Trophoblast cell (in vitro differentiated cells and primary cell): ENCODE measurements at regions not wholly inside any gene's neighbourhood (a gene's known extent, or its start where the extent isn't known, plus 50 kb on each side); places are given as distances from the start of the nearest gene placed in this dataset.

Experiments used
- DNase-seq, 2 donors: peaks; one replicate each; pipeline ENCODE4 v3.0.0-alpha.2; 2016
- H2AFZ ChIP-seq: 2 replicates; pipeline ENCODE4 v1.6.1; 2013; ENCODE audit warnings: low read length, moderate library complexity, mild to moderate bottlenecking; ENCODE audit not compliant: insufficient read depth, poor library complexity
- H2AK5ac ChIP-seq: 2 replicates; pipeline ENCODE4 v1.6.1; 2013; ENCODE audit warnings: mild to moderate bottlenecking, low read length
- H2BK120ac ChIP-seq: 2 replicates; pipeline ENCODE4 v1.6.1; 2013; ENCODE audit warnings: low read length, mild to moderate bottlenecking, moderate library complexity; ENCODE audit not compliant: insufficient read depth, poor library complexity
- H2BK12ac ChIP-seq: 2 replicates; pipeline ENCODE4 v1.6.1; 2013; ENCODE audit warnings: mild to moderate bottlenecking, low read length, moderate library complexity
- H2BK5ac ChIP-seq: 2 replicates; pipeline ENCODE4 v1.6.1; 2013; ENCODE audit warnings: low read length, low read depth, moderate library complexity, mild to moderate bottlenecking; ENCODE audit not compliant: poor library complexity
- H3K14ac ChIP-seq: 2 replicates; pipeline ENCODE4 v1.6.1; 2013; ENCODE audit warnings: mild to moderate bottlenecking, low read length
- H3K18ac ChIP-seq: 2 replicates; pipeline ENCODE4 v1.6.1; 2013; ENCODE audit warnings: mild to moderate bottlenecking, low read length
- H3K23ac ChIP-seq: 2 replicates; pipeline ENCODE4 v1.6.1; 2013; ENCODE audit warnings: low read length
- H3K27ac ChIP-seq: 2 replicates; pipeline ENCODE4 v1.5.1; 2013; ENCODE audit warnings: low read depth, mild to moderate bottlenecking, inconsistent platforms, low read length, moderate library complexity
- H3K27me3 ChIP-seq: 2 replicates; pipeline ENCODE4 v1.6.1; 2013; ENCODE audit warnings: inconsistent platforms, mild to moderate bottlenecking, low read length, moderate library complexity; ENCODE audit not compliant: insufficient read depth
- H3K36me3 ChIP-seq, 2 experiments: 1 replicate in 1 of 2; 2 replicates in 1 of 2; pipeline ENCODE4 v1.6.1; 2013; ENCODE audit warnings: low read length in 2 of 2, mild to moderate bottlenecking in 2 of 2, moderate library complexity in 1 of 2; ENCODE audit not compliant: insufficient read depth in 2 of 2, control insufficient read depth in 1 of 2
- H3K4ac ChIP-seq: 2 replicates; pipeline ENCODE4 v1.6.1; 2013; ENCODE audit warnings: low read depth, mild to moderate bottlenecking, low read length, moderate library complexity
- H3K4me1 ChIP-seq, 2 experiments: 1 replicate in 1 of 2; 2 replicates in 1 of 2; pipeline ENCODE4 v1.6.1; 2013; ENCODE audit warnings: low read length in 2 of 2, mild to moderate bottlenecking in 2 of 2, moderate library complexity in 1 of 2; ENCODE audit not compliant: insufficient read depth in 2 of 2, control insufficient read depth in 1 of 2
- H3K4me2 ChIP-seq: 2 replicates; pipeline ENCODE4 v1.6.1; 2013; ENCODE audit warnings: inconsistent platforms, mild to moderate bottlenecking, low read length, moderate library complexity
- H3K4me3 ChIP-seq: 2 replicates; pipeline ENCODE4 v1.5.1; 2013; ENCODE audit warnings: mild to moderate bottlenecking, low read depth, low read length, inconsistent platforms
- H3K79me1 ChIP-seq: one replicate; pipeline ENCODE4 v1.6.1; 2013; ENCODE audit warnings: low read length
- H3K79me2 ChIP-seq: 2 replicates; pipeline ENCODE4 v1.6.1; 2013; ENCODE audit warnings: low read length, mild to moderate bottlenecking; ENCODE audit not compliant: control insufficient read depth, insufficient read depth, poor library complexity
- H3K9ac ChIP-seq: 2 replicates; pipeline ENCODE4 v1.6.1; 2013; ENCODE audit warnings: mild to moderate bottlenecking, low read length
- H3K9me3 ChIP-seq: 2 replicates; pipeline ENCODE4 v1.6.1; 2013; ENCODE audit warnings: low read depth, mild to moderate bottlenecking, control low read depth, inconsistent platforms, low read length; ENCODE audit not compliant: insufficient read depth
- H4K12ac ChIP-seq: 2 replicates; pipeline ENCODE4 v1.6.1; 2013; ENCODE audit warnings: low read depth, mild to moderate bottlenecking, low read length, moderate library complexity
- H4K8ac ChIP-seq: 2 replicates; pipeline ENCODE4 v1.6.1; 2013; ENCODE audit warnings: low read depth, mild to moderate bottlenecking, low read length, moderate library complexity
- H4K91ac ChIP-seq: one replicate; pipeline ENCODE4 v1.6.1; 2013; ENCODE audit warnings: low read depth, mild to moderate bottlenecking, low read length, moderate library complexity
- WGBS: extraction: QIAGEN DNeasy Blood & Tissue Kit; methylation state at CpG from one replicate; pipeline ENCODE4 v1.1.7; 2013; ENCODE audit warnings: missing lambda C conversion rate; ENCODE audit not compliant: insufficient read length, insufficient coverage; ENCODE audit errors: extremely low coverage; 5-methylcytosine and 5-hydroxymethylcytosine counted together

GRCh38 chr11:97977726-97978125 lies 1043.0 kb upstream of the CNTN5 start:
- Histone ChIP-seq H3K4me3 (no peak overlapping the region), H3K4me1 (peaks cover 6 to 7% of the 10 kb centered on the region in 2 experiments), H3K4ac (no peak overlapping the region), H3K79me2 (no peaks in the 10 kb centered on the region), H3K27me3 (no peaks in the 10 kb centered on the region), H4K91ac (no peak overlapping the region), H3K27ac (no peak overlapping the region), H2BK120ac (no peak overlapping the region), H3K79me1 (peaks cover 2% of the 10 kb centered on the region), H2BK12ac (no peak overlapping the region), H3K36me3 (no peaks in the 10 kb centered on the region), H3K9me3 (no peaks in the 10 kb centered on the region), H2AFZ (no peak overlapping the region), H3K4me2 (no peak overlapping the region), H2BK5ac (no peak overlapping the region), H4K12ac (no peak overlapping the region), H3K14ac (no peak overlapping the region), H2AK5ac (no peak overlapping the region), H3K9ac (no peak overlapping the region), H3K18ac (no peak overlapping the region), H3K23ac (no peak overlapping the region), H4K8ac (no peak overlapping the region)
- no peak for DNase-seq
- WGBS: no CpG with 5 or more reads among the region's 1 CpG

- Histone ChIP-seq H2BK12ac (no peak overlapping the region), H3K9me3 (no peaks in the 10 kb centered on the region), H2AK5ac (no peak overlapping the region), H2AFZ (no peak overlapping the region), H3K79me1 (no peaks in the 10 kb centered on the region), H3K79me2 (no peaks in the 10 kb centered on the region), H2BK5ac (no peak overlapping the region), H3K4me1 (no peaks in the 10 kb centered on the region), H3K4me2 (no peak overlapping the region), H3K4me3 (no peak overlapping the region), H3K27me3 (no peaks in the 10 kb centered on the region), H3K27ac (no peak overlapping the region), H4K8ac (no peak overlapping the region), H3K9ac (no peak overlapping the region), H4K12ac (no peak overlapping the region), H3K4ac (no peak overlapping the region), H4K91ac (no peak overlapping the region), H3K36me3 (no peaks in the 10 kb centered on the region), H3K23ac (no peak overlapping the region), H2BK120ac (no peak overlapping the region), H3K18ac (no peak overlapping the region), H3K14ac (no peak overlapping the region)
- no peak for DNase-seq
- no CpG with 5 or more reads among the region's 2 CpGs for WGBS
Measured at GRCh38 chr11:97979741-97980140, 1041.0 kb upstream of the CNTN5 start.

- Histone ChIP-seq H3K9ac (no peak overlapping the region), H2AK5ac (no peak overlapping the region), H3K4me2 (no peak overlapping the region), H3K14ac (no peak overlapping the region), H3K27ac (no peak overlapping the region), H3K36me3 (no peaks in the 10 kb centered on the region), H2AFZ (no peak overlapping the region), H4K91ac (no peak overlapping the region), H4K8ac (no peak overlapping the region), H2BK5ac (no peak overlapping the region), H3K79me1 (no peaks in the 10 kb centered on the region), H4K12ac (no peak overlapping the region), H2BK120ac (no peak overlapping the region), H3K4me3 (no peak overlapping the region), H3K4ac (no peak overlapping the region), H3K23ac (no peak overlapping the region), H3K27me3 (no peaks in the 10 kb centered on the region), H2BK12ac (no peak overlapping the region), H3K9me3 (no peaks in the 10 kb centered on the region), H3K18ac (no peak overlapping the region), H3K79me2 (no peaks in the 10 kb centered on the region), H3K4me1 (no peaks in the 10 kb centered on the region)
- WGBS: no CpG with 5 or more reads among the region's 6 CpGs
- DNase-seq: no peak
Measured at GRCh38 chr11:97982512-97982911, 1038.2 kb upstream of the CNTN5 start.

- no peak overlapping the region for H3K9ac ChIP-seq
- H3K4ac ChIP-seq: no peak overlapping the region
- no peaks in the 10 kb centered on the region for H3K27me3 ChIP-seq
- no peaks in the 10 kb centered on the region for H3K36me3 ChIP-seq
- no peaks in the 10 kb centered on the region for H3K9me3 ChIP-seq
- H2AFZ ChIP-seq: no peak overlapping the region
- H3K27ac ChIP-seq: no peak overlapping the region
- no peaks in the 10 kb centered on the region for H3K79me1 ChIP-seq
- no peak overlapping the region for H2BK120ac ChIP-seq
- H3K23ac ChIP-seq: no peak overlapping the region
- H2BK12ac ChIP-seq: no peak overlapping the region
- H3K4me3 ChIP-seq: no peak overlapping the region
- H4K91ac ChIP-seq: no peak overlapping the region
- H3K18ac ChIP-seq: no peak overlapping the region
- H3K79me2 ChIP-seq: no peaks in the 10 kb centered on the region
- H4K8ac ChIP-seq: no peak overlapping the region
- H2BK5ac ChIP-seq: no peak overlapping the region
- no peak overlapping the region for H4K12ac ChIP-seq
- H2AK5ac ChIP-seq: no peak overlapping the region
- DNase-seq: no peak
- no peak overlapping the region for H3K14ac ChIP-seq
- WGBS: no CpG with 5 or more reads among the region's 2 CpGs
- H3K4me1 ChIP-seq: no peaks in the 10 kb centered on the region
- no peak overlapping the region for H3K4me2 ChIP-seq
Measured at GRCh38 chr11:97989121-97989520, 1031.6 kb upstream of the CNTN5 start.
